GM18870 (cell line): ENCODE measurements at regions not wholly inside any gene's neighbourhood (a gene's known extent, or its start where the extent isn't known, plus 50 kb on each side); places are given as distances from the start of the nearest gene placed in this dataset.

Source experiments
- ATAC-seq: cut with Tn5 transposase; IDR thresholded peaks from one replicate; pipeline ENCODE4 v1.9.1; 2021; ENCODE audit warnings: moderate library complexity; ENCODE audit not compliant: unreplicated experiment

GRCh38 chr3:144197582-144197981 is 226.0 kb downstream of the DIPK2A start:
- ATAC-seq = no peak

- no peak for ATAC-seq
Observed at GRCh38 chr3:144200004-144200403, 228.4 kb downstream of the DIPK2A start.

- ATAC-seq = no peak
Observed at GRCh38 chr3:144200466-144200865, 228.8 kb downstream of the DIPK2A start.

- no peak for ATAC-seq
Observed at GRCh38 chr3:144221761-144222160, 250.1 kb downstream of the DIPK2A start.

- ATAC-seq = no peak
Observed at GRCh38 chr3:144229330-144229729, 257.7 kb downstream of the DIPK2A start.

- ATAC-seq = no peak
Observed at GRCh38 chr3:144229953-144230352, 258.3 kb downstream of the DIPK2A start.

GRCh38 chr3:144235489-144235888 is 263.9 kb downstream of the DIPK2A start:
- no peak for ATAC-seq

- ATAC-seq = no peak
Observed at GRCh38 chr3:144237351-144237750, 265.7 kb downstream of the DIPK2A start.

GRCh38 chr3:144241404-144241803 is 269.8 kb downstream of the DIPK2A start:
- ATAC-seq = no peak

GRCh38 chr3:144242747-144243146 is 271.1 kb downstream of the DIPK2A start:
- ATAC-seq = no peak

- no peak for ATAC-seq
Observed at GRCh38 chr3:144244662-144245061, 273.0 kb downstream of the DIPK2A start.

GRCh38 chr3:144252896-144253295 is 281.3 kb downstream of the DIPK2A start:
- ATAC-seq = no peak

- ATAC-seq = no peak
Observed at GRCh38 chr3:144257381-144257780, 285.8 kb downstream of the DIPK2A start.

- no peak for ATAC-seq
Observed at GRCh38 chr3:144259267-144259666, 287.6 kb downstream of the DIPK2A start.

GRCh38 chr3:144263706-144264105 is 292.1 kb downstream of the DIPK2A start:
- ATAC-seq = no peak

GRCh38 chr3:144264350-144264749 is 292.7 kb downstream of the DIPK2A start:
- ATAC-seq = no peak

GRCh38 chr3:144264794-144265193 is 293.2 kb downstream of the DIPK2A start:
- no peak for ATAC-seq

GRCh38 chr3:144265542-144266100 is 294.0 kb downstream of the DIPK2A start:
- no peak for ATAC-seq

- ATAC-seq = no peak
Observed at GRCh38 chr3:144270100-144270499, 298.5 kb downstream of the DIPK2A start.

- ATAC-seq = no peak
Observed at GRCh38 chr3:144272680-144273079, 301.1 kb downstream of the DIPK2A start.

- ATAC-seq = no peak
Observed at GRCh38 chr3:144273601-144274000, 302.0 kb downstream of the DIPK2A start.

GRCh38 chr3:144275005-144275404 is 303.4 kb downstream of the DIPK2A start:
- ATAC-seq = no peak

GRCh38 chr3:144282313-144282712 is 310.7 kb downstream of the DIPK2A start:
- no peak for ATAC-seq
